Uterus (tissue), 3 donors: ENCODE measurements at regions not wholly inside any gene's neighbourhood (a gene's known extent, or its start where the extent isn't known, plus 50 kb on each side); places are given as distances from the start of the nearest gene placed in this dataset.
"Not testable (repeated sequence)": the region's sequence is repeated elsewhere in the genome, so short reads cannot be mapped to it uniquely, and the experiment has no call there.

Experiments used
- DNase-seq, 2 donors: peaks; one replicate each; pipeline ENCODE4 v3.0.0-alpha.2; 2019 to 2020
- H3K27ac ChIP-seq, 2 donors: fragments of 200-600 bp; sonication (generic); 1 replicate in 1 of 2; 2 replicates in 1 of 2; pipeline ENCODE4 v1.5.1; 2016 to 2018
- H3K27me3 ChIP-seq, 2 donors: fragments of 200-600 bp; sonication (generic); one replicate each; pipeline ENCODE4 v1.5.1; 2018 to 2019; ENCODE audit warnings: control low read depth in 1 of 2
- H3K36me3 ChIP-seq, 2 donors: fragments of 200-600 bp; sonication (generic); one replicate each; pipeline ENCODE4 v1.5.1; 2019; ENCODE audit warnings: control low read depth in 1 of 2
- H3K4me1 ChIP-seq, 2 donors: fragments of 200-600 bp; sonication (generic); one replicate each; pipeline ENCODE4 v1.5.1; 2018 to 2019; ENCODE audit warnings: control low read depth in 1 of 2
- H3K4me3 ChIP-seq, 2 donors: fragments of 200-600 bp; sonication (generic); 1 replicate in 1 of 2; 2 replicates in 1 of 2; pipeline ENCODE4 v1.5.1; 2018 to 2019; ENCODE audit warnings: mild to moderate bottlenecking in 1 of 2
- H3K9me3 ChIP-seq, 2 donors: fragments of 200-600 bp; sonication (generic); one replicate each; pipeline ENCODE4 v1.5.1; 2019; ENCODE audit warnings: control low read depth in 1 of 2
- POLR2A ChIP-seq, 2 donors: fragments of 450-650 bp; IDR thresholded peaks; one replicate each; pipeline ENCODE4 v1.6.1; 2016; ENCODE audit warnings: antibody characterized with exemption in 2 of 2, mild to moderate bottlenecking in 1 of 2, moderate library complexity in 1 of 2
- intact Hi-C: fragments of 100-400 bp; cut with DNase I; formaldehyde crosslinking; loops from one replicate; pipeline ENCODE4 v1.15.1; 2023; ENCODE audit warnings: low total_unique reads
- TF ChIP-seq, protein P1 (sequence below), 4 experiments: fragments of 200-600 bp in 2 of 4; fragments of 450-650 bp in 2 of 4; sonication (generic) in 2 of 4; IDR thresholded peaks; one replicate each; pipeline ENCODE4 v1.5.1; 2016 to 2019; ENCODE audit warnings: antibody characterized with exemption in 4 of 4, mild to moderate bottlenecking in 2 of 4, moderate library complexity in 1 of 4
- donor health status: DM: yes; HTN: yes; CAD: no.

DNA sequence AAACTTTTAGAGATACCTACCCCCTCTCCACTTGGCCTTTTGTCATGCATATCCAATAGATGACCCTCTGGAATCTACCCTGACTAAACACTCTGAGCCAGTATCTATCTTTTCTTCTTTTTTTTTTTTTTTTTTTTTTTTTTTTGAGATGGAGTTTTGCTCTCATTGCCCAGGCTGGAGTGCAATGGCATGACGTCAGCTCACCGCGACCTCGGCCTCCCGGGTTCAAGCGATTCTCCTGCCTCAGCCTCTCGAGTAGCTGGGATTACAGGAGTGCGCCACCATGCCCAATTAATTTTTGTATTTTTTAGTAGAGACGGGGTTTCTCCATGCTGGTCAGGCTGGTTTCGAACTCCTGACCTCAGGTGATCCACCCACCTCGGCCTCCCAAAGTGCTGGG is 50.8 kb upstream of the GRIN2B start:
- H3K27ac ChIP-seq, H3K36me3 ChIP-seq, H3K4me3 ChIP-seq, H3K27me3 ChIP-seq, DNase-seq, H3K9me3 ChIP-seq, intact Hi-C loops, H3K4me1 ChIP-seq: not testable (repeated sequence)

DNA sequence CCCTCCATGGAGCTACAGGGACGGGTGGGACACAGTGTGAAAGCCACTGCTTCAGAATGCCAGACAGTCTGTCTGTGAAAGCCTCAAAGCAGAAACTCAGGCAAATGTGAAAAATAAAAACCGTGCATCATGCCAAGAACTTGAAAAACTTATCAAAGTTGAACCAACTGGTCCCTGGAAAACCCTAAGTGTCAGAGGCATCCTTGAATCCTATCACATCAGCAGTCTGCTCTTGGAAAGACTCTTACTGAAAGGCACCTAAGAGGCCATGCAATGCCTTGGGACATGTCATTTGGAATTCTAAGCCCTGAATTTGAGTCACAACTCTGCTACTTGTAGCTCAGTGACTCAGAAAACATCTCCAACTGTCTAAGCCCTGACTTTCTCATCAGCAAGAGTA is 62.4 kb upstream of the GRIN2B start:
- Histone ChIP-seq H3K27ac (no peak overlapping the region), H3K36me3 (no peaks in the 10 kb centered on the region), H3K27me3 (no peaks in the 10 kb centered on the region), H3K4me3 (no peak overlapping the region), H3K9me3 (no peaks in the 10 kb centered on the region), H3K4me1 (no peaks in the 10 kb centered on the region)
- intact Hi-C loops: no loop called here
- no peak for TF ChIP-seq POLR2A (IDR thresholded peaks at IDR 0.05)
- TF ChIP-seq, protein P1, sequence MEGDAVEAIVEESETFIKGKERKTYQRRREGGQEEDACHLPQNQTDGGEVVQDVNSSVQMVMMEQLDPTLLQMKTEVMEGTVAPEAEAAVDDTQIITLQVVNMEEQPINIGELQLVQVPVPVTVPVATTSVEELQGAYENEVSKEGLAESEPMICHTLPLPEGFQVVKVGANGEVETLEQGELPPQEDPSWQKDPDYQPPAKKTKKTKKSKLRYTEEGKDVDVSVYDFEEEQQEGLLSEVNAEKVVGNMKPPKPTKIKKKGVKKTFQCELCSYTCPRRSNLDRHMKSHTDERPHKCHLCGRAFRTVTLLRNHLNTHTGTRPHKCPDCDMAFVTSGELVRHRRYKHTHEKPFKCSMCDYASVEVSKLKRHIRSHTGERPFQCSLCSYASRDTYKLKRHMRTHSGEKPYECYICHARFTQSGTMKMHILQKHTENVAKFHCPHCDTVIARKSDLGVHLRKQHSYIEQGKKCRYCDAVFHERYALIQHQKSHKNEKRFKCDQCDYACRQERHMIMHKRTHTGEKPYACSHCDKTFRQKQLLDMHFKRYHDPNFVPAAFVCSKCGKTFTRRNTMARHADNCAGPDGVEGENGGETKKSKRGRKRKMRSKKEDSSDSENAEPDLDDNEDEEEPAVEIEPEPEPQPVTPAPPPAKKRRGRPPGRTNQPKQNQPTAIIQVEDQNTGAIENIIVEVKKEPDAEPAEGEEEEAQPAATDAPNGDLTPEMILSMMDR (IDR thresholded peaks at IDR 0.05): no peak
- no peak for DNase-seq

DNA sequence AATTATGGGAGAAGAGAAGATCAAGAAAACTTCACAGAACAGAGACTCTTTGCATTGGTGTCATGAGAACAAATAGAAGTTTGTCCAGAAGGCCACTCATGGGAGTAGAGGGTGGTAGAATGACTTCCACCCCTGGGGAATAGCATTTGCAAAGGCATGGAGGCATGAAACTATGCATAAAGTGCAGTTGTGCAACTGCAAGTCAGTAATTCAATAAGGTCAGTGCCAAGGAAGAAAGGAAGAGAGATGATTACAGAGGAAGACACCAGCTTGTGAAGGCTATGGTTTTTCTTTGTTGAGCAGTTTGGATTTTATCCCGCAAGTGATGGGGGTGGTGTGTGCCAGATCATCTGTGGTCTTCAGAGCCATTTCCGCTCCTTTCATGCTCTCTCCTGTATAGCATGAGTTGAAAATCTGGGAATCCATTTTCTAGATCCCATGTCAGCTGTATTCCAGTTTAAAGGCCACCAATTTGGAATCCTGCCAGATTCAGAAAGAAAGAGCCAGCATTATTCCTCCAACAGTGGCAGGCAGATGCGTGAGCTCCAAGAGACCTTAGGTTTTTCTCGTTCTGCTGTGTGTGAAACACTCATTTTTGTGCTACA is 67.6 kb upstream of the GRIN2B start:
- TF ChIP-seq, protein P1 (IDR thresholded peaks at IDR 0.05): no peak
- TF ChIP-seq POLR2A (IDR thresholded peaks at IDR 0.05): no peak
- H3K4me3 ChIP-seq: no peak overlapping the region
- no peak for DNase-seq
- H3K27ac ChIP-seq: no peak overlapping the region
- H3K4me1 ChIP-seq: no peaks in the 10 kb centered on the region
- H3K36me3 ChIP-seq: no peaks in the 10 kb centered on the region
- intact Hi-C loops: no loop called here
- H3K27me3 ChIP-seq: no peaks in the 10 kb centered on the region
- no peaks in the 10 kb centered on the region for H3K9me3 ChIP-seq

DNA sequence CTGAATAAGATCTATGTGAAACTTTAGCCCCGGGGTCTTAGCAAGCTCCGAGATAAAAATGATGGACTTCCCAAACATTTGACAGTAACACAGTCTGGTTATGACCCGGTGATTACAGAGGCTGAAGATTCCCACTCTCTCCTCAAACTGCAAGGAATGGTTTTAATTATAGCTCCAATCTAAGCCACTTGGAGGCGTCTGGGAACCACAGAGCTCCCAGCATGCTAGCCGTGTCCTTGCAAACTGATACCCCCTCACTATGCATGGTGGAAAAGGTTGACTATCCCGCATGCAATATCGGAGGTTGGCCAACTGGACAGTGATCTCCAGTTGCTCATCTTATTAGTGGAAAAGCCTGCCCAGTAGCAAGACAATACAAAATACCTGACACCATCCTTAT is 76.5 kb upstream of the GRIN2B start:
- intact Hi-C loops: no loop called here

DNA sequence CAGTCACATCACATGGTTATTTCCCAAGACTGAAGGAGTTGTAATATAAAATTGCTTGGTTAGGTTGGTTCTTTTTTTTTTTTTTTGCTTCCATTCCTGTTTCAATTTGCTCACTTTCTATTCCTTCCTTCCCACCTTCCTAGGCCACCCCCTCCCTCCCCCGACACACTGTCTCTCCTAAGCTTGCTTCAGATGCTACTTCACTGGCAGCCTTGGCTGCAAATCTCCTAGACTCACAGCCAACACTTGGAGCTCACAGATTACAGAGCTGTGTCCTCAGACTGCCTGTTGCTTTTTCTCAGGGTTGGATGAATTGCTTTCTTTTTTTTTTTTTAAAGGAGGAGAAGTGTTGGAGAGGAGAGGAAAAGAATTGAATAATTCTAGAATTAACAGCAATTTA is 77.3 kb upstream of the GRIN2B start:
- intact Hi-C loops: no loop called here
- TF ChIP-seq POLR2A (IDR thresholded peaks at IDR 0.05): no peak
- TF ChIP-seq, protein P1 (IDR thresholded peaks at IDR 0.05): no peak
- H3K4me3 ChIP-seq: no peak overlapping the region

More for the DNA sequence above, 76.5 kb upstream of the GRIN2B start:
- no peak overlapping the region for H3K27ac ChIP-seq
- no peak for DNase-seq
- H3K27me3 ChIP-seq: no peaks in the 10 kb centered on the region
- no peaks in the 10 kb centered on the region for H3K36me3 ChIP-seq
- no peak overlapping the region for H3K4me3 ChIP-seq
- no peaks in the 10 kb centered on the region for H3K9me3 ChIP-seq
- no peaks in the 10 kb centered on the region for H3K4me1 ChIP-seq
- TF ChIP-seq POLR2A (IDR thresholded peaks at IDR 0.05): no peak
- TF ChIP-seq, protein P1 (IDR thresholded peaks at IDR 0.05): no peak

DNA sequence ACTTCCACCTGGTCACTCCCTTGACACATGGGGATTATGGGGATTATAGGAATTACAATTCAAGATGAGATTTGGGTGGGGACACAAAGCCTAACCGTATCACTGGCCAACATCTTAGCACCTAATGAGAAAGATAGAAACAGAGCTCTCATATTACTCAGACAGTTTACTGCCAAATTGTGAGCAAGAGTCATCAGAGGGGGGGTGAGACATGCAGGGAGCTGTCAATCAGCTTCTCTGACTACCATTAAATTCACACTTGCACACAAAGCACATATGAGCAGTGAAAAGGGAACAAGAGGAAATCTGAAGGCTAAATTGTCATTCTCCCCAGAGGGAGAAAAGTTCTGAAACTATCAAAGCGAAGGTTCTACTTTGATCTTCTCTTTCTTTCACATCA is 78.1 kb upstream of the GRIN2B start:
- Histone ChIP-seq H3K9me3 (no peaks in the 10 kb centered on the region), H3K4me3 (no peak overlapping the region), H3K27ac (no peak overlapping the region), H3K36me3 (no peaks in the 10 kb centered on the region), H3K4me1 (no peaks in the 10 kb centered on the region), H3K27me3 (no peaks in the 10 kb centered on the region)
- intact Hi-C loops: no loop called here
- no peak for DNase-seq
- TF ChIP-seq, protein P1 (IDR thresholded peaks at IDR 0.05): no peak
- TF ChIP-seq POLR2A (IDR thresholded peaks at IDR 0.05): no peak

More for the DNA sequence above, 77.3 kb upstream of the GRIN2B start:
- DNase-seq: no peak
- Histone ChIP-seq H3K27ac (no peak overlapping the region), H3K4me1 (no peaks in the 10 kb centered on the region), H3K36me3 (no peaks in the 10 kb centered on the region), H3K27me3 (no peaks in the 10 kb centered on the region), H3K9me3 (no peaks in the 10 kb centered on the region)
